ENCODE measurements at regions not wholly inside any gene's neighbourhood (a gene's known extent, or its start where the extent isn't known, plus 50 kb on each side); places are given as distances from the start of the nearest gene placed in this dataset.

DNA sequence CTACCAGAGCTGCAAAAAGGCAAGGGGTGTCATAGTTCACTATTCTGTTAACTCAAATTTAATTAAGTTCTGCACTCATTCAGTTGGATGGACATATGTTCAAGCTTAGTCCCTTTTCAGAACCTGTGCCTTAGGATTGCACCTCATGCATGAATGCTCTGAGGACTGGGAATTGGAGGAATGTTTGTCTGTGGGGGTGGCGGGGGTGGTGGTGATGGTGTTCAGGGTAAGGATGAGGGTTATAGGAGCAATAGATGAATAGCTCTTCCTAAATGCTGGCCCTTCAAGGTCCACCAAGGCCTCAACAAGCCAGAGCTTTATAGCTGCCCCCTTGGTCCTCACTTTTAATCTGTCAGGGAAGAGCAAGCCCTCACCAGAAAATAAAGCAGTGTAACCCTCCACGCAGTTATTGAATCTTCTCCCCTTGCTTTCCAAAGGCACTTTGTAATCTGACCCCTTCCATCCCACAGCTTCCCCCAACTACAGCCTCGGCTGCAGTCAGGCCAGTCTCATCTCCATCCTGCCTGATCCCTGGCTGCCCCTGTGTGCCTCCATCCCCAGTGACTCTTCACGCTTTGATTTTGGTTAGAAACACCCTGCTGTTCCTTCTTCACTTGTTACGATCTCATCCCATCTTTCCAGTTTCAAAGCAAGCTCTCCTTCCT, 221.6 kb upstream of the LMCD1 start:
- TF ChIP-seq CTCF (IDR thresholded peaks at IDR 0.05) (no peak), POLR2AphosphoS5 (IDR thresholded peaks at IDR 0.05; ENCODE audit: low read depth, low read length) (no peak), TCF7L2 (IDR thresholded peaks at IDR 0.05; ENCODE audit: low read depth, low read length) (no peak), SIN3A (IDR thresholded peaks at IDR 0.05; ENCODE audit: borderline replicate concordance, insufficient read depth, low read depth, low read length) (no peak)
